HCT116 (cell line): ENCODE measurements at regions not wholly inside any gene's neighbourhood (a gene's known extent, or its start where the extent isn't known, plus 50 kb on each side); places are given as distances from the start of the nearest gene placed in this dataset.

ENCODE experiments used
- CTCF ChIP-seq, 3 experiments: fragments of 200-600 bp in 1 of 3; sonication (generic) in 1 of 3; IDR thresholded peaks in 2 of 3; conservative IDR thresholded peaks in 1 of 3; 2 replicates each; pipeline ENCODE4 v1.5.1; 2012 to 2017; ENCODE audit warnings: low read depth in 2 of 3, low read length in 2 of 3, antibody characterized with exemption in 1 of 3, borderline replicate concordance in 1 of 3, control low read depth in 1 of 3, mild to moderate bottlenecking in 1 of 3, mixed read lengths in 1 of 3, mixed run types in 1 of 3, moderate library complexity in 1 of 3; ENCODE audit not compliant: insufficient read depth in 1 of 3
- FOSL1 ChIP-seq: IDR thresholded peaks from 2 replicates; pipeline ENCODE4 v1.6.1; 2012; ENCODE audit warnings: low read depth
- MAX ChIP-seq: IDR thresholded peaks from 2 replicates; pipeline ENCODE4 v1.6.1; 2012
- POLR2AphosphoS5 ChIP-seq: IDR thresholded peaks from 2 replicates; pipeline ENCODE4 v1.6.1; 2011; ENCODE audit warnings: mild to moderate bottlenecking, low read depth, low read length, moderate library complexity
- REST ChIP-seq: IDR thresholded peaks from 2 replicates; pipeline ENCODE4 v1.6.1; 2012; ENCODE audit warnings: low read depth
- SIN3A ChIP-seq: IDR thresholded peaks from 2 replicates; pipeline ENCODE4 v1.6.1; 2012; ENCODE audit warnings: low read depth
- YY1 ChIP-seq: IDR thresholded peaks from 2 replicates; pipeline ENCODE4 v1.6.1; 2011; ENCODE audit warnings: low read length, low read depth, moderate library complexity, mild to moderate bottlenecking; ENCODE audit not compliant: insufficient replicate concordance; ENCODE audit errors: extremely low read depth
- ZNF274 ChIP-seq: fragments of 200-500 bp; sonication (Bioruptor generic); IDR thresholded peaks from 2 replicates; pipeline ENCODE4 v1.6.1; 2014; ENCODE audit warnings: mild to moderate bottlenecking, low read depth, low read length, inconsistent platforms

- TF ChIP-seq CTCF (IDR thresholded peaks at IDR 0.05 in 2 of 3, conservative IDR thresholded peaks at IDR 0.05 in 1 of 3; ENCODE audit: borderline replicate concordance in 1 of 3, insufficient read depth in 1 of 3, low read depth in 2 of 3, low read length in 2 of 3) (no peak), YY1 (no peak), FOSL1 (no peak), MAX (no peak), ZNF274 (no peak), SIN3A (no peak), REST (no peak), POLR2AphosphoS5 (no peak)
Measured at GRCh38 chr10:33034931-33035330, 76.9 kb upstream of the ITGB1 start.
